Upper lobe of left lung (tissue), 4 donors: ENCODE measurements at regions not wholly inside any gene's neighbourhood (a gene's known extent, or its start where the extent isn't known, plus 50 kb on each side); places are given as distances from the start of the nearest gene placed in this dataset.

Source experiments
- CTCF ChIP-seq, 6 experiments: fragments of 450-650 bp in 4 of 6; fragments of 200-600 bp in 2 of 6; sonication (generic) in 2 of 6; IDR thresholded peaks; one replicate each; pipeline ENCODE4 v1.5.1; 2016 to 2019; ENCODE audit warnings: antibody characterized with exemption in 6 of 6
- POLR2A ChIP-seq, 4 donors: fragments of 450-650 bp; IDR thresholded peaks; one replicate each; pipeline ENCODE4 v1.5.1; 2016 to 2017; ENCODE audit warnings: antibody characterized with exemption in 4 of 4, mild to moderate bottlenecking in 2 of 4

- TF ChIP-seq POLR2A (IDR thresholded peaks at IDR 0.05) (no peak), CTCF (IDR thresholded peaks at IDR 0.05) (no peak)
Observed at GRCh38 chr9:94017939-94018531, 62.9 kb upstream of the BARX1 start.
